Adrenal gland (tissue), 5 donors: ENCODE measurements at regions not wholly inside any gene's neighbourhood (a gene's known extent, or its start where the extent isn't known, plus 50 kb on each side); places are given as distances from the start of the nearest gene placed in this dataset.

Experiments used
- POLR2A ChIP-seq, 2 donors: fragments of 450-650 bp; IDR thresholded peaks; one replicate each; pipeline ENCODE4 v1.6.1; 2017; ENCODE audit warnings: antibody characterized with exemption in 2 of 2, mild to moderate bottlenecking in 2 of 2, moderate library complexity in 1 of 2
- TF ChIP-seq, protein P1 (sequence below), 6 experiments: fragments of 450-650 bp in 4 of 6; fragments of 200-600 bp in 2 of 6; sonication (generic) in 1 of 6; IDR thresholded peaks; 1 replicate in 5 of 6; 2 replicates in 1 of 6; pipeline versions ENCODE4 v1.5.1 to v1.8.0; 2016 to 2021; ENCODE audit warnings: antibody characterized with exemption in 6 of 6, mild to moderate bottlenecking in 2 of 6, moderate library complexity in 1 of 6
- donor health status: DM: no; HTN: no; CAD: no.

- TF ChIP-seq, protein P1, sequence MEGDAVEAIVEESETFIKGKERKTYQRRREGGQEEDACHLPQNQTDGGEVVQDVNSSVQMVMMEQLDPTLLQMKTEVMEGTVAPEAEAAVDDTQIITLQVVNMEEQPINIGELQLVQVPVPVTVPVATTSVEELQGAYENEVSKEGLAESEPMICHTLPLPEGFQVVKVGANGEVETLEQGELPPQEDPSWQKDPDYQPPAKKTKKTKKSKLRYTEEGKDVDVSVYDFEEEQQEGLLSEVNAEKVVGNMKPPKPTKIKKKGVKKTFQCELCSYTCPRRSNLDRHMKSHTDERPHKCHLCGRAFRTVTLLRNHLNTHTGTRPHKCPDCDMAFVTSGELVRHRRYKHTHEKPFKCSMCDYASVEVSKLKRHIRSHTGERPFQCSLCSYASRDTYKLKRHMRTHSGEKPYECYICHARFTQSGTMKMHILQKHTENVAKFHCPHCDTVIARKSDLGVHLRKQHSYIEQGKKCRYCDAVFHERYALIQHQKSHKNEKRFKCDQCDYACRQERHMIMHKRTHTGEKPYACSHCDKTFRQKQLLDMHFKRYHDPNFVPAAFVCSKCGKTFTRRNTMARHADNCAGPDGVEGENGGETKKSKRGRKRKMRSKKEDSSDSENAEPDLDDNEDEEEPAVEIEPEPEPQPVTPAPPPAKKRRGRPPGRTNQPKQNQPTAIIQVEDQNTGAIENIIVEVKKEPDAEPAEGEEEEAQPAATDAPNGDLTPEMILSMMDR (IDR thresholded peaks at IDR 0.05) = no peak
- no peak for TF ChIP-seq POLR2A (IDR thresholded peaks at IDR 0.05)
Observed at GRCh38 chr9:38308136-38308535, 84.4 kb upstream of the ALDH1B1 start.
